SKM-1 treated with dmso at 0.1 percent for 144 hours (cell line): ENCODE measurements at regions not wholly inside any gene's neighbourhood (a gene's known extent, or its start where the extent isn't known, plus 50 kb on each side); places are given as distances from the start of the nearest gene placed in this dataset.

ENCODE experiments used
- DNase-seq: peaks from one replicate; lab custom pipeline; 2025; ENCODE audit not compliant: unreplicated experiment; lab: John Stamatoyannopoulos, UW

GRCh38 chr6:71420693-71421328 lies 132.2 kb downstream of the OGFRL1 start:
- peak; percentile 72 for DNase-seq

GRCh38 chr6:71421611-71422010 lies 133.0 kb downstream of the OGFRL1 start:
- DNase-seq, result no peak

DNA sequence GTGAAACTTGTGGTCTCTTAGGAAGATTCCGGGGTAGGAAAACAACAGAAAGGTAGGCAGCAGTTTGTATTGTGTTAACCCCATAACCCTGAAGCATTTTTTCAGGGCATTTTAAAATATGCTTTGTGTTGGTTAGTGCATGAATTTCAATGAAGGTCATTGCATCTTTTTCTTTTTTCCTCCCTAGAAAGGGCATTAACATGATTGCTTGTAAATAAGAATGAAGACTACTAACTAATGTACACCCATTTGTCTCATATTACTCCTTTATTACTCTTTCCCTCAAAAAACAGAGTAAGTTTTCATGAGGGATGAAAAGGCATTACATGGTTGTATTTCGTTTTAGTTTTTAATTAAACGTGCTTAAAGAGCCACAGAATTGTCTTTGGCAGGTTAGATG lies 141.4 kb downstream of the OGFRL1 start:
- DNase-seq, result no peak

DNA sequence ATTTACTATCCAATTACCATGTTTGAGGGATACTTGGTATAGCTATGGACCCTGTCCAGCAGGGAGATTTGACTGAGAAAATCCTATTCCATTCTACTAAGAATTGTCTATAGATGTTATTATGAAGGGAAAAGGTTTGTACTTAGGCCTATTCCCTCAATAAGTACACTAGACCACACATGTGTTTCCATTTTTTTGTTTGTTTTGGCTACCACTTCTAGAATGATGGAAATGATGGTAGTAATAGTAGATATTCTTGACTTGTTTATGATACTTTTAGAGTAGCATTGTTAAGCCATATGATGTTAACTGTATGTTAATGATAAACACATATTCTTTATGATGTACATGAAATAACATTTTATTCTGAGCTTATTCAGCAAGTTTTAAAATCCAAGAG lies 144.8 kb downstream of the OGFRL1 start:
- no peak for DNase-seq

GRCh38 chr6:71444222-71444621 lies 155.6 kb downstream of the OGFRL1 start:
- no peak for DNase-seq

- no peak for DNase-seq
Measured at GRCh38 chr6:71446057-71446456, 157.4 kb downstream of the OGFRL1 start.

GRCh38 chr6:71446470-71446869 lies 157.9 kb downstream of the OGFRL1 start:
- no peak for DNase-seq

- no peak for DNase-seq
Measured at GRCh38 chr6:71452697-71453370, 164.2 kb downstream of the OGFRL1 start.

GRCh38 chr6:71453371-71453706 lies 164.7 kb downstream of the OGFRL1 start:
- DNase-seq, result no peak

GRCh38 chr6:71454056-71454455 lies 165.4 kb downstream of the OGFRL1 start:
- peak; percentile 56 for DNase-seq

GRCh38 chr6:71457929-71458328 lies 169.3 kb downstream of the OGFRL1 start:
- DNase-seq, result no peak

GRCh38 chr6:71459162-71459561 lies 170.6 kb downstream of the OGFRL1 start:
- DNase-seq, result no peak

DNA sequence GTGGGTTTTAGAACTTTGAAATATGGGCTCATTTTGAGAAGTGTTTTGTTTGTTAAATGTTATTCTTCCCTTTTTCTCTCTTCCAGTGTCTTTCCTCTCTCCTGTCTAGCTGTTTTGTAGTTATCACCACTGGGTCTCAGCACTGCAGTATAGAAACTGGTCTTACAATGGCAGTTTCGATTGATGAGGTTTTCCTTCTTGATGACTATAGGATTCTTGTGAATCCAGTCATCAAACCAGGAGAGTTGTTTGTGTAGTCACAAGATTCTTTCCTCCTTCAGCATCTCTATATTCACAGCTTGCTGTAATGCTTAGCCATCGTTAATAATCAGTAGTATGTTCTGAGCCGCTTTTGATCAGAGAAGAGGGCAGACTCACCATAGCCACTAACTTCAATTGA lies 172.3 kb downstream of the OGFRL1 start:
- DNase-seq, result no peak

DNA sequence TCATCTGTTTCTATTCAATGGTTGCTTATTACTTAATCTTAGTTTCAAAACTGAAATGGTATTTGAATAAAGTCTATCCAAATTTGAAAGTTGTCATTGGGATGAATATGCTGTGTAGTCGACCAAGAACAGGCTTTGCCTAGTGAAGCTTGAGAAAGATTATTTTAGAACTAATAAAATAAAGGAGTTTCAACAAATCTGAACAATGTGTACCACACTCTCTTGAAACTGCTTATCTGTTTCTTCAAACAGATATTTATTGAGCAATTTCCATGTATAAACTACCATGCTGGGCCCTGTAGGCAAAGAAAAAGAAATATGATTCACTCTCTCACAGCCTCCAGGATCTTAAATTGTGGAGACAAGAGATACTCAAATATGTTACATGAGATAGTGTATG lies 174.4 kb downstream of the OGFRL1 start:
- DNase-seq, result no peak

- DNase-seq, result no peak
Measured at GRCh38 chr6:71465096-71465495, 176.5 kb downstream of the OGFRL1 start.

GRCh38 chr6:71466362-71466761 lies 177.8 kb downstream of the OGFRL1 start:
- no peak for DNase-seq

DNA sequence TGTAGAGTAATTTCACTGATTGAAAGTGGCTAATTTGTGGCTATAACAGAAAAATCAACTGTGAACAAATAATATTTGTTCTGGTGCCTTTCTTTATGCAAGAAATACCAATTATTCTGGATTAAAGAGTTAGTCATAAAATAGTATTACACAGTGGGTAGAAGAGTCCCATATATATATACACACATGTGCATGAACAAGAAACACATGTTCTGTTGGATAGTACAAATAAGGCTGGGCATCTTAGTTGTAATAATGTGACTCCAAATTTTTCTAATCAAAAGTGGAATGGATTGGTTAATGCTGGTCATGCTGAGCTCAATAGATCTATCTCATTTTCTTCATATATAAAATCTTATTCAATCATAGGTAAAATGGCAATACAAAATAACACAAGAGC lies 179.4 kb downstream of the OGFRL1 start:
- DNase-seq, result no peak

- DNase-seq, result no peak
Measured at GRCh38 chr6:71468841-71469700, 180.5 kb downstream of the OGFRL1 start.

DNA sequence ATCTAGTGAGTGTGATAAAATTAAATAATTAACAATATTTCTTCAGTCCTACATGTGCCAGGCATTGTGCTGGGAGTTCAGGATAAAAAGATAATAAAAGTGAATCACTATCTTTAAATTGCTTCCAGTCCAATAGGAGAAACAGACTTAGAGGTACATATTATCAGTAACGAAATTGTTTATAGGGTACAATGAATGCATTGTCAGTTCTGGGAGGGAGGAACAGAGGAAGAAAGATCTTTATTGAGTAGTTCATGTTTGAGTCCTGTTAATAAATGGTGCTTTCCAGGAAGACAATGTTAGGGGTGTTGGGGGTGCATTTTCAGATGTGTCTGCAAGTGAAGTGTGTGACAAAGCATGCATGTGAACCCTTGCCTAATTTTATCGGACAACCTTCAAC lies 183.1 kb downstream of the OGFRL1 start:
- DNase-seq, result no peak

- no peak for DNase-seq
Measured at GRCh38 chr6:71473926-71474325, 185.3 kb downstream of the OGFRL1 start.

- DNase-seq, result no peak
Measured at GRCh38 chr6:71474942-71475341, 186.3 kb downstream of the OGFRL1 start.

- no peak for DNase-seq
Measured at GRCh38 chr6:71476371-71476770, 187.8 kb downstream of the OGFRL1 start.
